ENCODE measurements at regions not wholly inside any gene's neighbourhood (a gene's known extent, or its start where the extent isn't known, plus 50 kb on each side); places are given as distances from the start of the nearest gene placed in this dataset.
A peak's percentile ranks its signal among the peaks of the same experiment; 100 is the strongest.

GRCh38 chr4:30543057-30543456 is 177.1 kb upstream of the PCDH7 start:
- H3K27ac ChIP-seq (ENCODE audit: low read depth), result no peak overlapping the region
- no peak overlapping the region for H2AFZ ChIP-seq
- H3K36me3 ChIP-seq (ENCODE audit: insufficient read depth), result no peaks in the 10 kb centered on the region
- H3K4me3 Mint-ChIP-seq, result no peak overlapping the region
- H3K27ac Mint-ChIP-seq, result no peak overlapping the region
- H3F3A ChIP-seq (replicated peaks; ENCODE audit: low read depth), result no peaks in the 10 kb centered on the region
- no peaks in the 10 kb centered on the region for H3K27me3 Mint-ChIP-seq (ENCODE audit: insufficient read depth, low read depth, poor library complexity)
- no peaks in the 10 kb centered on the region for H4K20me1 ChIP-seq (replicated peaks; ENCODE audit: insufficient read depth)
- peaks cover 7% of the 10 kb centered on the region; the same call in 2 of the 3 replicates for H3K4me1 Mint-ChIP-seq
- TF ChIP-seq ZNF331 (CRISPR knock-in tag; IDR thresholded peaks at IDR 0.05; ENCODE audit: low read depth), result no peak
- TF ChIP-seq JUNB (IDR thresholded peaks at IDR 0.05; ENCODE audit: unreplicated experiment), result no peak
- no peak for TF ChIP-seq REST (IDR thresholded peaks at IDR 0.05; ENCODE audit: unreplicated experiment)
- no peak for TF ChIP-seq EZH2phosphoT487 (IDR thresholded peaks at IDR 0.05; ENCODE audit: unreplicated experiment)
- TF ChIP-seq STAT1 (IDR thresholded peaks at IDR 0.05; ENCODE audit: unreplicated experiment), result no peak
- TF ChIP-seq, protein P1, sequence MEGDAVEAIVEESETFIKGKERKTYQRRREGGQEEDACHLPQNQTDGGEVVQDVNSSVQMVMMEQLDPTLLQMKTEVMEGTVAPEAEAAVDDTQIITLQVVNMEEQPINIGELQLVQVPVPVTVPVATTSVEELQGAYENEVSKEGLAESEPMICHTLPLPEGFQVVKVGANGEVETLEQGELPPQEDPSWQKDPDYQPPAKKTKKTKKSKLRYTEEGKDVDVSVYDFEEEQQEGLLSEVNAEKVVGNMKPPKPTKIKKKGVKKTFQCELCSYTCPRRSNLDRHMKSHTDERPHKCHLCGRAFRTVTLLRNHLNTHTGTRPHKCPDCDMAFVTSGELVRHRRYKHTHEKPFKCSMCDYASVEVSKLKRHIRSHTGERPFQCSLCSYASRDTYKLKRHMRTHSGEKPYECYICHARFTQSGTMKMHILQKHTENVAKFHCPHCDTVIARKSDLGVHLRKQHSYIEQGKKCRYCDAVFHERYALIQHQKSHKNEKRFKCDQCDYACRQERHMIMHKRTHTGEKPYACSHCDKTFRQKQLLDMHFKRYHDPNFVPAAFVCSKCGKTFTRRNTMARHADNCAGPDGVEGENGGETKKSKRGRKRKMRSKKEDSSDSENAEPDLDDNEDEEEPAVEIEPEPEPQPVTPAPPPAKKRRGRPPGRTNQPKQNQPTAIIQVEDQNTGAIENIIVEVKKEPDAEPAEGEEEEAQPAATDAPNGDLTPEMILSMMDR (conservative IDR thresholded peaks at IDR 0.05; ENCODE audit: low read depth in 2 of 2), result no peak
- no peak for TF ChIP-seq POLR2AphosphoS5 (IDR thresholded peaks at IDR 0.05; ENCODE audit: low read depth)
- no peak for TF ChIP-seq CREB1 (CRISPR knock-in tag; IDR thresholded peaks at IDR 0.05; ENCODE audit: low read depth)
- no peak for TF ChIP-seq NANOG (IDR thresholded peaks at IDR 0.05; ENCODE audit: borderline replicate concordance)
- no peak for TF ChIP-seq ZNF462 (CRISPR knock-in tag; IDR thresholded peaks at IDR 0.05)
- H3K4me2 ChIP-seq, result no peak overlapping the region
- DNase-seq (ENCODE audit: low spot score) (no peak), ATAC-seq (peak; percentile 48; the same call in 2 of the 3 replicates)
- no peaks in the 10 kb centered on the region for H3K9me3 Mint-ChIP-seq
- H3K79me2 ChIP-seq (replicated peaks; ENCODE audit: insufficient read depth), result no peaks in the 10 kb centered on the region
- H3K27me3 ChIP-seq (ENCODE audit: insufficient read depth), result no peaks in the 10 kb centered on the region
- H3K9me2 ChIP-seq (ENCODE audit: insufficient read depth), result peaks cover 8% of the 10 kb centered on the region; the same call in 1 of the 2 replicates
- no peaks in the 10 kb centered on the region for H3K36me3 Mint-ChIP-seq (ENCODE audit: low read depth)
- H3K4me1 ChIP-seq (ENCODE audit: insufficient read depth), result 0 out of 2 replicates have a peak, but pooled peaks cover 4% of the 10 kb centered on the region
- H3K4me3 ChIP-seq, result no peak overlapping the region
